HG03442 (cell line): ENCODE measurements at regions not wholly inside any gene's neighbourhood (a gene's known extent, or its start where the extent isn't known, plus 50 kb on each side); places are given as distances from the start of the nearest gene placed in this dataset.

ENCODE experiments used
- ATAC-seq: cut with Tn5 transposase; IDR thresholded peaks from one replicate; pipeline ENCODE4 v1.9.1; 2021; ENCODE audit warnings: mild to moderate bottlenecking, moderate library complexity; ENCODE audit not compliant: unreplicated experiment

- no peak for ATAC-seq
Measured at GRCh38 chr2:21251216-21251980, 127.6 kb downstream of the TDRD15 start.

- no peak for ATAC-seq
Measured at GRCh38 chr2:21253311-21254027, 129.7 kb downstream of the TDRD15 start.

- ATAC-seq, result no peak
Measured at GRCh38 chr2:21254170-21254965, 130.6 kb downstream of the TDRD15 start.

- ATAC-seq, result peak; percentile 87
Measured at GRCh38 chr2:21256006-21256405, 132.2 kb downstream of the TDRD15 start.

GRCh38 chr2:21257621-21258020, 133.9 kb downstream of the TDRD15 start:
- ATAC-seq, result no peak

- ATAC-seq, result no peak
Measured at GRCh38 chr2:21258082-21258481, 134.3 kb downstream of the TDRD15 start.

GRCh38 chr2:21260311-21260710, 136.5 kb downstream of the TDRD15 start:
- ATAC-seq, result no peak

GRCh38 chr2:21261591-21261990, 137.8 kb downstream of the TDRD15 start:
- no peak for ATAC-seq

GRCh38 chr2:21262426-21262940, 138.7 kb downstream of the TDRD15 start:
- ATAC-seq, result no peak

GRCh38 chr2:21263622-21264021, 139.9 kb downstream of the TDRD15 start:
- no peak for ATAC-seq

- no peak for ATAC-seq
Measured at GRCh38 chr2:21265752-21266151, 142.0 kb downstream of the TDRD15 start.

GRCh38 chr2:21267232-21267835, 143.6 kb downstream of the TDRD15 start:
- no peak for ATAC-seq

GRCh38 chr2:21268197-21268877, 144.6 kb downstream of the TDRD15 start:
- ATAC-seq, result peak; percentile 9

GRCh38 chr2:21268878-21269224, 145.1 kb downstream of the TDRD15 start:
- ATAC-seq, result peak; percentile 75

GRCh38 chr2:21269382-21269781, 145.6 kb downstream of the TDRD15 start:
- no peak for ATAC-seq

GRCh38 chr2:21270083-21270491, 146.3 kb downstream of the TDRD15 start:
- no peak for ATAC-seq

GRCh38 chr2:21270708-21271122, 146.9 kb downstream of the TDRD15 start:
- no peak for ATAC-seq

GRCh38 chr2:21276163-21276562, 152.4 kb downstream of the TDRD15 start:
- no peak for ATAC-seq

- ATAC-seq, result no peak
Measured at GRCh38 chr2:21277068-21278056, 153.6 kb downstream of the TDRD15 start.
